NOMO-1 treated with dmso at 0.1 percent for 144 hours (cell line): ENCODE measurements at regions not wholly inside any gene's neighbourhood (a gene's known extent, or its start where the extent isn't known, plus 50 kb on each side); places are given as distances from the start of the nearest gene placed in this dataset.
"Not testable (repeated sequence)": the region's sequence is repeated elsewhere in the genome, so short reads cannot be mapped to it uniquely, and the experiment has no call there.

Experiments
- DNase-seq: peaks from one replicate; lab custom pipeline; 2025; ENCODE audit not compliant: unreplicated experiment; lab: John Stamatoyannopoulos, UW

DNA sequence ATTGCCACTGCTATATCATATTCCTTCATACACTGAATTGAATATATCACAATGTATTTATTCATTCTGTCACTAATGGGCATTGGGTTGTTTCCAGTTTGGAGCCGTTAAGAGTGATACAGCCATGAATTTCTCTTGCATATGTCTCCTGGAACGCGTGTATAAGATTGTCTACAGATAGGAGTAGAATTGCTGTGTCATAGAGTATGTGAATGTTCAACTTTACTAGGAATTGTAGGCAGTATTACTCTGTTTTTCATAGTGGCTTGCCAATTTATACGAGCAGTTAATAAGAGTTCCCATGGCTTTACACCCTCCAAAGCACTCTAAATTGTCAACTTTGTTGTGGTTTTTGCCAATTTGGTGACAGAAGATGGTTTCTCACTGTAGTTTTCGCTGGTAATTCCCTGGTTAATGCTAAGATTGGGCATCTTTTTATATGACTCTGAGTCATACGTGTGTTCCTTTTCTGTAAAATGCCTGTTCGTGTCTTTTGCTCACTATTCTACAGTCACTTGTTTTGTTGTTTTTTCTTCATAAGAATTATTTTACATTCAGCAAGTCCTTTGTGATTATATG, 136.1 kb upstream of the LIPC start:
- no peak for DNase-seq

DNA sequence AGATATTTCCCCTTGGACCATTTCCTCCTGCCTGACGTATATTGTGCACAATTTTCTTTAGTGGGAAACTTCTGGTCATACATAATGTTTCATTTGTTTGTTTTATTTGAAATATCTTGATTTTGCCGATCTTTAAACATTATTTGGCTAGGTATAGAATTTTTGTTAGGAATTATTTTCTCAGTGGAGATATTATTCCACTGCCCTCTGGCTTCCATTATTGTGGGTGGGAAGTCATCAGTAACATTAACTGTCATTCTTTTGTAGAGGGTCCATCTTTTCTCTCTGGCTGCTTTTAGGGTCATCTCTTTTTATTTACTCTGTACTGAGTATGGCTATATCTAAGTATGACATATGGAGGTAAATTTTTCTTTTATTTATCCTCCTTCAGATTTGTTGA, 135.5 kb upstream of the LIPC start:
- DNase-seq = no peak

DNA sequence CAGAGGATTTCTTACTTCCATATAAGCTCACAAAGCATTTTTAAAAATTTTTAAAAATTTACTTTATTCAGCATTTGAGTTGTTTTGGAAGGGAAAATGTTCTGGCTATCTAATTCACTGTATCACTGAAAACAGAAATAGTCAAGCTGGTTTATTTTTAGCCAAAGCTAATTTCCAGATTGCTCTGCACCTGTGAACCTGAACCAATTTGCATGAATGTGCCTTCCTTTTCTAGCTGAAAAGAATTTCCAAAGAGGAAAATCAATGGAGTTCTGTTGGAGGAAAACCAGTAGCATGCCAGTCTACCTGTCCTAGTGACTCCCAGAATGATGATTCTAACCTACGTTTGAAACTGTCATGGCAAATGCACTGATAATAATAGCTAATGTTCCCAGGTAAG, 134.2 kb upstream of the LIPC start:
- DNase-seq = no peak

DNA sequence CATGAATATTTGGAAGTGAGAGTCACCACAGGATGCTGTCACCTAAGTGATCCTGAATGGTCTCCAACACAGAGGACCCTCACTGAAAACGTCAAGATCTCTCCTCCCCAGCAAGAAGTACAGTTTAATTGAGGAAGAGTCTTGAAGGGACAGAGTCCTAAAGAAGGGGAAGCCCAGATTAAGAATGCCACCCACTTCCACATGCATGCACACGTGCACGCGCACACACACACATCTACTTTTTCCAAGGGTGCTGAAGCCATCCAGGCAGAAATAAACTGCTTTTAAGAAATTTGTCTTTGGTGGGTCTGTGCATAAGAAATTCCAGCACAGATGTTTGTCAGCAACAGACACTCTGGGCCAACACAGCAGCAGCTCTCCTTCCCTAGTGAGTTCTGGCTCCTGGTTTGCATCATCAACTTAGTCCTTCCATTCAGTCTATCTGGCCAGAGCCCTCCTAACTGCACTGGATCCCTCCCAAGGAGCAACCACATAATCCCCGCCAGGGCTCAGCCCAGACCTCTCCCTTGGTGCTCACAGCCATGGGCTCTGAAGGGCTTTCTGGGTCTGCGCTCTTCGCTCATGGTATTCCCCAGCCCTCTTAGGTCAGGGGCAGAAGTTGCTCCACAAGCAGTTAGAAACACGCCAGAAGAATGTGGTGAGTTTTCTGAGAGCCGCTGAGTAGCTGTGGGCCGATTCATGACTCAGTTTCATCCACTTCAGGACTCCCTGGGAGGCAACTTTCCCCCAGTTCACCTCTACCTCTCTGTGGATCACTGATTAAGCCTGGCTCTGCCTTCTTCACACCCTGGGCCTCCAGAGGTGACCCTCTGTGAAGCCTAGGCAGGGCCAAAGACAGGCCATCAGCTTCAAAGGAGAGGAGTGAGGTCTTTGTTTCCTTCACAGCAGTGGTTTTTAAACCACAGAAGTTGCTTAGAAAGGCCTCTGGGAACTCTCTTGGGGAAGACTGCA, 132.6 kb upstream of the LIPC start:
- no peak for DNase-seq

DNA sequence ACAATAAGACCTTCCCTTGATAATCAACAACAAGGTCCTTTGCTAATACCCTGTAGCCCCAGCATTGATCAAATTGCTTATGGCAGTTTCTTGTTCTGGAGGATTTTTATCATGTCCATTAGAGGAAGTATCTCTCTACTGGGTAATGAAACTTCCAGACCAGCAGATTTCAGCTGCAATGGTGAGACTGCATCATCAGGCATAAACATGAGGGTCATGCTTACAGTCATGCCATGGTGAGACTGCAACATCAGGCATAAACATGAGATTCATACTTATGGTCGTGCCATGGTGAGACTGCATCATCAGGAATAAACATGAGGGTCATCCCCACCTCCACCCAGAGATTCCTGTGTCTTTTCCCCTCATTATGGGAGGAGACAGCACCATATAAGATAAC, 129.0 kb upstream of the LIPC start:
- DNase-seq = peak; percentile 3

DNA sequence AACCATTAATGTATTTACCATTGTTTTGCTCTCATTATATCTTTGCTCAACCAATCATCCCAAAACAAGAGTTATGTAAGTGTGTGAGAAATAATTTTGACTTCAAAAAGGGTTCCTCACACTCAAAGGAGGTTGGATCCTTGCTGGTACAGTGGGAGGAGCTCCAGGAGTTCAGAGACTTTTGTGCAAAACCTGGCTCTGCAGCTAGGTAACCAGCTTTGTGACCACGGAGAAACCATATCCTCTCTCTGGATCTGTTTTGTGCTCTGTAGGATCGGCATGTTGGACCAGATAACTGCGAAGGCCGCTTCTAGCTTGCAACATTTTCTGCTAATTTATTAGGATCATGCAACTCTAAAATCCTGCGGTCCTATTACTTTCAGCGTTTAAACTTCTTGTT, 128.6 kb upstream of the LIPC start:
- DNase-seq = no peak

DNA sequence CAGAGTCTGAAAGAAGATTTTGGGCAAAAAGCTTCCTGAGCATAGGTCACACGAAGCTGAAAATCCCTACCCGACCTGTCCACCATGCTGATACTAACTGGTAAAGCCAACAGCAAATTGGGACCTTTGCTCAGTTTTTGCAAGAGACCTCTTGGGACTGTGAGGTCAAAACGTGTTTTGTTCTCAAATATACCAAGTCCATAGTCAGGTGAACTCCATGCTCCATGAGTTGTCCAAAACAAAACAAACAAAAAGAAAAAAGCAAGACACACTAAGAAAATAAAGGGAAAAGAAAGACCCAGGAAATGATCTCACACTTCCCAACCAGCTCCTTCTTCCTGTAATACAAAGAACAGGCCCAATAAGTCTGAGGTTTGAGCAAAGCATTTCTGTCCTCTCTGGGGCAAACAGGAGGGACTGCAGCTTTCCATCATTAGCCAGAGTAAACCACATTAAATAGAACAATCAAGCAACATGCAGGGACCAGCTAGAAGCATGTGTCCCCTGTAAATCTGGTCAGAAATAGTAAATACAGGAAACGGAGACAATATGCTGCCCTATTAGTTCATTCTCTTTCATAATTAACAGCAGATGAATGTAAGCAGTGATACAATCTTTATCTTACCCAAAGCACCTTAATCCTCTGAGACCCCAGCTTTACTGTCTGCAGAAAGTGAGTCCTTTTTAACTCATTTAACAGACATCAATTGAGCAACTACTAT, 125.0 kb upstream of the LIPC start:
- DNase-seq = no peak

DNA sequence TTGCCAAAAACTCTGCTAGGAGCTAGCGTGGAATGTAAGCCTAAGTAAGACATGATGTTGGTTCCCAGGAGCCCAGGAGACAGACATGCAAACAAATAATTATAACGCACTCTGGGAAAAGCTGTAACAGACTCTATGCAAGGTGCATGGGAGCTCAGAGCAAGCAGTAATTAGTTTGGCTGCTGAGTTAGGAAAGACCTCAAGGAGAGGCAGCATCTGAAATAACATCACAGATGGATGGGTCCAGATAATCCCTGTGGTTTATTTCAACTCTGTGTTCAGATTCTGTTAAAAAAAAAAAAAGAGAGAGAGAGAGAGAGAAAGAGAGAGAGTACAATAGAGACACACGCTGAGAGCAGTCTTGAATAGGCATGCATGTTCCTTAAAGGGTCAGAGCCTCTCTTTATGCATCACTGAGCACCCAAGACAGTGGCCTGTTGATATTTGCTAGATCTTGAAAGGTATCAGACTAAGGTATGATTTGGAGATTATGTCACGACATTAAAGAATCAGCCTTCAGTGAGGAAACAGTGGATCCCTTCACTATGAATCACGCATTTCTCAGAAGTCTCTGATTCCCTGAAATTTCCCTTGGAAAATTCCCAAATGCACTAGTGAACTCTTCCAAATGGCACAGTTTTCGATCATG, 124.4 kb upstream of the LIPC start:
- DNase-seq = no peak

DNA sequence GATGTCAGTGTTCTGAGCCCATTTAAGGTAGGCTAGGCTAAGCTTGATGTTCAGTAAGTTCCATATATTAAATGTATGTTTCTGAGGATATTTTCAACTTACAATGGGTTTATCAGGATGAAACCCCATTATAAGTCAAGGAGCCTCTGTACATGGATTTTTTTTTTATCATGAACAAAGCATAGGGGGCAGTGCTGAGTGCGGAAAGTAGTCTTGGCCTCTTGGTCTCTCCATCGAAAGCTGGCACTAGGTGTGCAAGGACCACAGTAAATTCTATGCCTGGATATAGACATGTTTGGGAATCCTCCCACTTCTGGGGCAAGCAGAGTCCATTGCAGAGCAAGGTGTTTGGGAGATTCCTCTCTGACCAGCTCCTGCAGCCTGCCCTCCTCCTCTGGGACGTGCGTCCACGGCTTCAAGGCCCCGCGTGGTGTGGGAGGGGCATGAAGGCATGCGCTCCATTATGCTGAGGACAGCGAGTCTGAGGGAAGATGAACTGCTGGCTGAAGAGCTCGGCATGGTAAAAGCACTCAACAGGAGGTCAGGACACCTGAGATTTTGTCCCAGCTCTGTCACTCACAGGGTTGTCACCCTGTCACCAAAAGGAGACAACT, 122.9 kb upstream of the LIPC start:
- no peak for DNase-seq

DNA sequence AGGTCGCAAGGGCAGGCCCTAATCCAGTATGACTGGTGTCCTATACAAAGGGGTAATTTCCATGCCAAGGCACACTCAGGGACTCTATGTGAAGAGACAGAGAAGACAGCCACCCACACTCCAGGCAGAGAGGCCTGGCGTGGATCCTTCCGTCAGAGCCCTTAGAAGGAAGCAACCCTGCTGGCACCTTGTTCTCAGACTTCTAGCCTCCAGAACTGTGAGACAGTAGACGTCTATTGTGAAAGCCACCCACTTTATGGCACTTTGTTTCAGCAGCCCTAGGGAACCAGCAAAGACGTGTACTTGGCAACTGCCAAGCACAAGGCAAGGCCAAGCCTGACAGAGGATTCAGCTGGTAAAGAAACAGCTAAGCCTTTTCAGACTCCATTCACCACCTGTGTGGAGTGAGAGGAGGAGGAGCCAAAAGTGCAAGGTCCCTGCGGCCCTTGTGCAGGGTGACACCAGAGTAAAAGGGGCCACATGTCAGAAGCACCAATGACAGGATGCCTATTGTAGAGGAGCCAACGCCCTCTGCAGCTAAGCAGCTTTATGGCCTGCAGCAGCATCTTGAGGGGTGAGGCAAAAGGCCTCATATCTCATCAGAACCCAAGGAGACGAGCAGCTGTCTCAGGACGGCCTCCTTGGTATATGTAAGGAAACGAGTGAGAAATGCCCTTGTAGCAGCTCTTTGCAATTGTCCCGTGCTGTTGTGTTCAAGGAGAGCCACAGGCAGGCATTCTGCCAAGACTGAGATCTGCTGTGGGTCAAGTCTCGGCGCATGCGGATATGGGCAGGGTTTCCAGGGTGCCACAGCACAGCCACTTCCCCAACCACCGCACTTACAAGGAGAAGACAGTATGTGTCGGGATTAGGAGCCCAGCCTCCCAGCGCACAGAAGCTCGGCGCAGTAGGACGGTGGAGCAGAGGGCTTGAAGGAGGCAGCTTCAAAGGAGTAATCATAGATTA, 121.5 kb upstream of the LIPC start:
- no peak for DNase-seq

DNA sequence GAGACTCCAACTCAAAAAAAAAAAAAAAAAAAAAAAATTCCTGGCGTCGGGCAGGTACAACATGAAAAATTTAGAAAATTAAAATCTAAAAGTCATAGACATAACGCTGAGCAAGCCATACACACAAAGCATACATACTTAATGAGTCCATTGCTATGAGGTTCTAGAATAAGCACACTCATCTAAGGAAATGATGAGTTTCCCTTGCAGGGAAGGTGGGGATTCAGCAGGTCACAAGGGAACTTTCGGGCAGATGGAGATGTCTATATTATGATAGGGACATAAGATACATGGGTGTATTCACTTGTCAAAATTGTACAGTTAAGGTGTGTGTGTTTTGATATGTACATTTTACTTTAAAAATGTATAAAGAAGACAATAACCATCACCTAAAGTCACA, 120.2 kb upstream of the LIPC start:
- no peak for DNase-seq

DNA sequence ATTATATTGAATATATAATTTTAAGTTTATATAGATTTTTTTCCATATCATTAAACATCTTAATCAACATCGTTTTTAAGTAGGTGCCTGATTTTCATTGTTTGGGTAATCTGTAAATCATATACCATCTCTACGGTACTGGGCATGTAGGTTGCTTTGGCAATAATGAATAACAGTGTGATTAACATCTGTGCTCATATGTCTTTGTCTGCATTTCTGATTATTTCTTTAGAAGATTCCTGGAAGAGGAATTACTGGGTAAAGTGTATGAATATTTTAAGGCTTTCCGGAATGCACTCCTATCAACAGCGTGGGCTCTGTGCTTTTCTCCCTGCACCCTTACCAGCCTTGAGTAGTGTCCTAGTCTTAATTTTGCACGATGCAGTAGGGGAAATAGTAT, 119.8 kb upstream of the LIPC start:
- no peak for DNase-seq

DNA sequence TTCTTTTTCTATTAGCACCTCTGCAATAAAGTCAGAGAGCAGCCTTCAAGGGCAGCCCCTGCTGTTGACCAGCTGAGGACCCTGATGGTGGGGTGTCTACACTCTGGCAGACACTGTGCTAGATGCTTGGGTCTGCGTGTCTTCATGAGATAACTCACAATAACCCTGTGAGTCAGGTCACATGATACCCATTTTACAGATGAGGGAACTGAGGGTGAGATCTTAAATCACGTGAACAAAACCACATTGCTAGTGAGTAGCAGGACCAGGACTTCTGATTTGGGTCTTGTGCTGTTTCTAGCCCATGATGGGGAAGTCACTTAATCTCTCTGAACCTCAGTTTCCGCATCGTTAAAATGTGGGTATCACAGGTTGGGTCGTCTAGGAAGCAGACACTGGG, 118.5 kb upstream of the LIPC start:
- DNase-seq = no peak

DNA sequence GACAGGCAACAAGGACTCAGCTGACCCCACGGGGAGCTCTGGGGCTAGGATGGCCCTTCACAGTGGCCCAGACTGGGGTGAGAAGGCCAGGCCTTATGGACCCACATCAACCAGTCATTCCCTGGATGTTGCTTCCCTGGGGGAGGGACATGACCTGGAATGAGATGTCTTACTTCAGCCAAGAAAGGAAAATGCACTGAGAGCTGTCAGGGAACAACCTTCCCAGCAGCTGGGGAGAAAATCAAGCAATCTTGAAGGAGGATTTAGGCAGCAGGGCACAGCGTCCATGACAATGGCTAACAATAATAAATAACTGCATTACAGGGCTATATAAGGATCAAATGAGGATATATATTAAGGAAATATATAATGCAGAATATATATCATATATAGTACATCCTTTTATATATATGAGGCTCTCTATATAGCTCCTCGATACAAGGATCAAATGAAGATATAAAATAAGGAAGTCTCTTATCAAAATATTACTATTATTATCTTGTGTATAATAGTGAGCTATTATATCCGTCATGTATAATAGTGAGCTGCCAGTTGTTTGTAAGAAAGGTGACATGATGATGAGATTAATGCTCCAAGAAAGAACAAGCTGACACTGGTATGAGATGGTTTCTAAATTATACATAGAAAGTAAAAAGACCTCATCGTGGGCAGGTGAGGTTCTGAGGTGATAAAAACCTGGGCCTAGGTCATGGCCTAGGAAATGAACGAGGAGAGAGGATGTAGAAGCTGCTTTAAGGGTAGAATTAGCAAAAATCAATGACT, 117.8 kb upstream of the LIPC start:
- no peak for DNase-seq

DNA sequence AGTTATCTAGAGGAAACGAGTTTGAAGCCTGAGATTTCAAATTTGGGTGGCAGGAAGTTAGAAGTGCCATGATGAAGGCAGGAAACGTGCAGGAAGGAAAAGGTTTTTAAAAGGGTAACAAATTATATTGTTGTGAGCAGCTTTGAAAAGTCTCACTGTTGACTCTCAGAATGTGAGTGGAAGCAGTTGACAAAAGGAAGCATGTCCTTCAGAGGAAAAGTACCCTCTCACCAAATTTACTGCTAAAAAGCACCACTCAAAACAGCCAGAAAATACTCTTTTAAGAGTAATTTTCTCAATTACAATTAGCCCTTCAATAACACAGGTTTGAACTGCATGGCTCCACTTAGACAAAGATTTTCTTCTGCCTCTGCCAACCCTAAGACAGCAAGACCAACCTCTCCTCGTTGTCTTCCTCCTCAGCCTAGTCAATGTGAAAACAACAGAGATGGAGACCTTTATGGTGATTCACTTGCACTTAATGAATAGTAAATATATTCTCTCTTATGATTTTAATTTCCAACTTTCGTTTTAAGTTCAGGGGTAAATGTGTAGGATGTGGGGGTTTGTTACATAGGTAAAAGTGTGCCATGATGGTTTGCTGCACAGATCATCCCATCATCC, 117.1 kb upstream of the LIPC start:
- DNase-seq = no peak

DNA sequence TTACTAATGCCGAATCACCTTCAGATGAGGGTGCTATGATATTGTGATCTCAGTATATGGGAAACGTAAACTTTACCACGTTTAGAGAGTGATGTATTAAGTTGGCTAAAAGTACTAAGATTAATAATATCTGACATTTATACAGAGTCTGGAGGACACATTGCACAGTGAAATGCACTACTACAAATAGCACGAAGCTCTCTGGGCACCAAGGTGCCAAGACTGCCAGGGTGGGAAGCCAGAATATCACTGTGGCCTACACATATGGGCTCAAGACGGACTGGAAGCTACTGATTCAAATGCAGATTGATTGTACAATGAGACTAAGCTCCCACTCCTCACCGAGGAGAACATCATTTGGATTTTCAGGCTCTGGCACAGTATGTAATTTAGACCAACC, 113.3 kb upstream of the LIPC start:
- DNase-seq = no peak

DNA sequence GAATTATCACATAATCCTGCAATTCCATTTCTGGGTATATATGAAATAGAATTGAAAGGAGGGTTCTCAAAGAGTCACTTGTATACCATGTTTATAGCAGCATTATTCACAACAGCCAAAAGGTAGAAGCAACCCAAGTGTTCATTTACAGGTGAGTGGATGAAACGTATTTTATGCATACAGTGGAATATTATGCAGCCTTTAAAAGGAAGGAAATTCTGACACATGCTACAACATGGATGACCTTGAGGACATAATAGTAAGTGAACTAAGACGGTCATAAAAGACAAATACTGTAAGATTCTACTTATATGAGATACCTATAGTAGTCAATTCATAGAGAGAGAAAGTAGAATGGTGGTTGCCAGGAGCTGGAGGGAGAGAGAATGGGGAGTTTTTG, 110.8 kb upstream of the LIPC start:
- no peak for DNase-seq

DNA sequence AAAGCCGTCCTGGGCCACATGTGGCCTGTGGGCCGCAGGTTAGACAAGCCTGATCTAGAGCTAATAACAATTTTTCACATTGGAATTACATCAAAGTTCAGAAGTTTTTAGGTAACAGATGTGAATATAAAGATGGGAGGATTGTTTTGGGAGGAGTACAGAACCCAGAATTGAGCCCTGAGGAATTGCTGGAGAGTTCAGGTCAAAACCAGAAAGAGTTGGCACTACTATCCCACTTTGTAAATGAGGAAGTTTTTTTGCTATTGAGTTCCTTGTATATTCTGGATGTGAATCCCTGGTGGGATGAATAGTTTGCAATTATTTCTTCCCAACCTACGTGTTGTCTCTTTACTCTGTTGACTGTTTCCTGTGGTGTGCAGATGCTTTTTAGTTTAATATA, 109.5 kb upstream of the LIPC start:
- no peak for DNase-seq

DNA sequence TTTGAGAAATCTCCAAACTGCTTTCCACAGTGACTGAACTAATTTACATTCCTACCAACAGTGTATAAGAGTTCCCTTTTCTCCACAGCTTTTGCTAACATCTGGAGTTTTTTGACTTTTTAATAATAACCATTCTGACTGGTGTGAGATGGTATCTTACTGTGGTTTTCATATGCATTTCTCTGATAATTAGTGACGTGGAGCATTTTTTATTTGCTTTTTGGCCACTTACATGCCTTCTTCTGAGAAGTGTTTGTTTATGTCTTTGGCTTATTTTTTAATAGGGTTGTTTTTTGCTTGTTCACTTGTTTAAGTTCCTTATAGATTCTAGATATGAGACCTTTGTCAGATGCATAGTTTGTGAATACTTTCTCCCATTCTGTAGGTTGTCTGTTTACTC, 108.5 kb upstream of the LIPC start:
- not testable (repeated sequence) for DNase-seq
